IMR-90 (cell line): ENCODE measurements at regions not wholly inside any gene's neighbourhood (a gene's known extent, or its start where the extent isn't known, plus 50 kb on each side); places are given as distances from the start of the nearest gene placed in this dataset.

Source experiments
- ATAC-seq: fragments of 200-7000 bp; cut with Tn5 transposase; 2 replicates; pipeline ENCODE4 v1.9.1; 2020; ENCODE audit warnings: low read depth, mild to moderate bottlenecking, moderate library complexity
- BruUV-seq: library from RNA; stranded (reverse); fragments of 400-500 nt; replicated peaks from 2 replicates; lab custom pipeline; 2021; lab: Mats Ljungman, UMichigan
- CTCF ChIA-PET: fragments of 300-600 bp; formaldehyde crosslinking; extraction: SDS; loops from one replicate; lab custom pipeline; 2021; ENCODE audit warnings: antibody characterized with exemption; lab: Yijun Ruan, JAX
- POLR2A ChIA-PET: fragments of 300-600 bp; sonication (Branson Sonifier 250); formaldehyde crosslinking; loops from one replicate; lab custom pipeline; 2022; ENCODE audit warnings: antibody characterized with exemption; ENCODE audit not compliant: unreplicated experiment; lab: Charles Lee
- DNase-seq: peaks from one replicate; pipeline ENCODE4 v3.0.0; 2013
- H2AFZ ChIP-seq: replicated peaks from 2 replicates; pipeline ENCODE3; 2013; ENCODE audit warnings: low read length, mild to moderate bottlenecking; ENCODE audit not compliant: poor library complexity
- H2AK5ac ChIP-seq: 2 replicates; pipeline ENCODE4 v1.6.1; 2013; ENCODE audit warnings: low read depth, low read length, inconsistent platforms
- H2AK9ac ChIP-seq: replicated peaks from 2 replicates; pipeline ENCODE3; 2013; ENCODE audit warnings: mild to moderate bottlenecking, low read depth, low read length, moderate library complexity; ENCODE audit not compliant: poor library complexity
- H2BK120ac ChIP-seq: 2 replicates; pipeline ENCODE4 v1.6.1; 2013; ENCODE audit warnings: low read depth, low read length, inconsistent platforms
- H2BK15ac ChIP-seq: 3 replicates; pipeline ENCODE4 v1.6.1; 2013; ENCODE audit warnings: low read depth, low read length, inconsistent platforms
- H2BK20ac ChIP-seq: 2 replicates; pipeline ENCODE4 v1.6.1; 2013; ENCODE audit warnings: low read depth, mild to moderate bottlenecking, inconsistent platforms, low read length, moderate library complexity
- H2BK5ac ChIP-seq: 2 replicates; pipeline ENCODE4 v1.6.1; 2013; ENCODE audit warnings: mild to moderate bottlenecking, low read depth, low read length, inconsistent platforms; ENCODE audit not compliant: poor library complexity, severe bottlenecking
- H3K14ac ChIP-seq: replicated peaks from 2 replicates; pipeline ENCODE4 v1.6.1; 2013; ENCODE audit warnings: low read depth, low read length, inconsistent platforms
- H3K18ac ChIP-seq: 2 replicates; pipeline ENCODE4 v1.6.1; 2013; ENCODE audit warnings: low read depth, low read length, control low read depth
- H3K23ac ChIP-seq: 2 replicates; pipeline ENCODE4 v1.6.1; 2013; ENCODE audit warnings: low read depth, low read length, inconsistent platforms
- H3K27ac ChIP-seq: 2 replicates; pipeline ENCODE4 v1.5.1; 2013; ENCODE audit warnings: mild to moderate bottlenecking, control low read depth, low read length; ENCODE audit not compliant: insufficient read depth
- H3K27me3 ChIP-seq: 2 replicates; pipeline ENCODE4 v1.6.1; 2013; ENCODE audit warnings: low read length; ENCODE audit not compliant: control insufficient read depth, insufficient read depth
- H3K36me3 ChIP-seq: 2 replicates; pipeline ENCODE4 v1.6.1; 2013; ENCODE audit warnings: low read length, mixed read lengths; ENCODE audit not compliant: control insufficient read depth, insufficient read depth
- H3K4ac ChIP-seq: 2 replicates; pipeline ENCODE4 v1.6.1; 2013; ENCODE audit warnings: low read depth, low read length, inconsistent platforms
- H3K4me1 ChIP-seq: 2 replicates; pipeline ENCODE4 v1.6.1; 2013; ENCODE audit warnings: low read length, mixed read lengths; ENCODE audit not compliant: control insufficient read depth, insufficient read depth
- H3K4me2 ChIP-seq: 2 replicates; pipeline ENCODE4 v1.6.1; 2013; ENCODE audit warnings: low read depth, mild to moderate bottlenecking, control low read depth, low read length, moderate library complexity
- H3K4me3 ChIP-seq: 2 replicates; pipeline ENCODE4 v1.5.1; 2013; ENCODE audit warnings: low read depth, mild to moderate bottlenecking, control low read depth, low read length, moderate library complexity; ENCODE audit not compliant: insufficient read depth
- H3K56ac ChIP-seq: 2 replicates; pipeline ENCODE4 v1.6.1; 2013; ENCODE audit warnings: low read length, inconsistent platforms; ENCODE audit not compliant: insufficient read depth; ENCODE audit errors: extremely low read depth
- H3K79me1 ChIP-seq, 2 experiments: 2 replicates each; pipeline ENCODE4 v1.6.1; 2013; ENCODE audit warnings: low read length in 2 of 2, inconsistent platforms in 1 of 2, low read depth in 1 of 2
- H3K9ac ChIP-seq: 2 replicates; pipeline ENCODE4 v1.6.1; 2013; ENCODE audit warnings: low read depth, low read length, control low read depth
- H3K9me1 ChIP-seq: 2 replicates; pipeline ENCODE4 v1.6.1; 2013; ENCODE audit warnings: low read length, inconsistent platforms; ENCODE audit not compliant: insufficient read depth
- H3K9me3 ChIP-seq: 2 replicates; pipeline ENCODE4 v1.6.1; 2013; ENCODE audit warnings: low read length; ENCODE audit not compliant: control insufficient read depth, insufficient read depth
- H4K20me1 ChIP-seq: 2 replicates; pipeline ENCODE4 v1.6.1; 2013; ENCODE audit warnings: low read length, inconsistent platforms; ENCODE audit not compliant: insufficient read depth
- H4K5ac ChIP-seq: 2 replicates; pipeline ENCODE4 v1.6.1; 2013; ENCODE audit warnings: mild to moderate bottlenecking, low read depth, low read length, control low read depth
- H4K8ac ChIP-seq, 2 experiments: 2 replicates each; pipeline ENCODE4 v1.6.1; 2013; ENCODE audit warnings: low read depth in 2 of 2, low read length in 2 of 2, control low read depth in 1 of 2, inconsistent platforms in 1 of 2
- H4K91ac ChIP-seq: 2 replicates; pipeline ENCODE4 v1.6.1; 2013; ENCODE audit warnings: low read depth, low read length, inconsistent platforms; ENCODE audit not compliant: insufficient read depth
- BHLHE40 ChIP-seq: fragments of 150-350 bp; IDR thresholded peaks from 2 replicates; pipeline ENCODE4 v1.6.1; 2016; ENCODE audit warnings: mild to moderate bottlenecking, low read depth, low read length
- CEBPB ChIP-seq: IDR thresholded peaks from 2 replicates; pipeline ENCODE4 v1.6.1; 2012; ENCODE audit warnings: low read depth, low read length, improper control_type of control experiment
- CHD1 ChIP-seq: IDR thresholded peaks from 2 replicates; pipeline ENCODE4 v1.6.1; 2012; ENCODE audit warnings: low read depth, low read length, improper control_type of control experiment
- CTCF ChIP-seq: conservative IDR thresholded peaks from 2 replicates; pipeline ENCODE4 v1.5.1; 2012; ENCODE audit warnings: mild to moderate bottlenecking, low read depth, low read length, improper control_type of control experiment
- ELK1 ChIP-seq: fragments of 150-350 bp; IDR thresholded peaks from 2 replicates; pipeline ENCODE4 v1.6.1; 2016; ENCODE audit warnings: low read depth, mild to moderate bottlenecking, low read length, moderate library complexity, borderline replicate concordance
- FOS ChIP-seq: fragments of 150-350 bp; IDR thresholded peaks from 2 replicates; pipeline ENCODE4 v1.6.1; 2016; ENCODE audit warnings: low read depth, low read length
- MAFK ChIP-seq: IDR thresholded peaks from 2 replicates; pipeline ENCODE4 v1.6.1; 2012; ENCODE audit warnings: low read depth, low read length, improper control_type of control experiment
- MAZ ChIP-seq: IDR thresholded peaks from 2 replicates; pipeline ENCODE4 v1.6.1; 2012; ENCODE audit warnings: low read depth, mild to moderate bottlenecking, low read length, improper control_type of control experiment, moderate library complexity, borderline replicate concordance
- MXI1 ChIP-seq: IDR thresholded peaks from 2 replicates; pipeline ENCODE4 v1.6.1; 2012; ENCODE audit warnings: low read depth, mild to moderate bottlenecking, low read length, moderate library complexity, borderline replicate concordance
- NFE2L2 ChIP-seq: fragments of 150-350 bp; IDR thresholded peaks from 2 replicates; pipeline ENCODE4 v1.6.1; 2016; ENCODE audit warnings: low read depth, mild to moderate bottlenecking, low read length
- POLR2A ChIP-seq: IDR thresholded peaks from 2 replicates; pipeline ENCODE4 v1.6.1; 2012; ENCODE audit warnings: mild to moderate bottlenecking, low read depth, low read length
- RAD21 ChIP-seq: IDR thresholded peaks from 2 replicates; pipeline ENCODE4 v1.6.1; 2012; ENCODE audit warnings: low read length, improper control_type of control experiment
- RCOR1 ChIP-seq: IDR thresholded peaks from 2 replicates; pipeline ENCODE4 v1.6.1; 2012; ENCODE audit warnings: mild to moderate bottlenecking, low read length, improper control_type of control experiment; ENCODE audit not compliant: insufficient replicate concordance
- RFX5 ChIP-seq: IDR thresholded peaks from 2 replicates; pipeline ENCODE4 v1.8.0; 2012; ENCODE audit warnings: low read depth, mild to moderate bottlenecking, low read length, moderate library complexity
- SMC3 ChIP-seq: fragments of 150-350 bp; IDR thresholded peaks from 2 replicates; pipeline ENCODE4 v1.6.1; 2016; ENCODE audit warnings: low read depth, mild to moderate bottlenecking, antibody characterized with exemption, low read length, moderate library complexity
- USF2 ChIP-seq: fragments of 150-350 bp; IDR thresholded peaks from 2 replicates; pipeline ENCODE4 v1.6.1; 2017; ENCODE audit warnings: mild to moderate bottlenecking, antibody characterized with exemption, low read length, low read depth
- WGBS, 2 experiments: methylation state at CpG; one replicate each; pipeline versions ENCODE4 v1.1.5 to v1.1.7; 2013; ENCODE audit warnings: missing lambda C conversion rate in 2 of 2; ENCODE audit not compliant: insufficient read length in 1 of 2; ENCODE audit errors: extremely low coverage in 2 of 2; 5-methylcytosine and 5-hydroxymethylcytosine counted together
- dilution Hi-C: fragments of 300-500 bp; cut with HindIII; formaldehyde crosslinking; loops from one replicate; pipeline ENCODE4 v1.14.3; 2018; ENCODE audit warnings: low sequenced_read_pairs; ENCODE audit not compliant: unreplicated experiment
- in situ Hi-C: fragments of 300-500 bp; cut with MboI; formaldehyde crosslinking; loops from 3 replicates; pipeline ENCODE4 v1.14.3; 2019; ENCODE audit warnings: low sequenced_read_pairs, inconsistent platforms, mixed read lengths
- intact Hi-C: fragments of 100-400 bp; cut with micrococcal nuclease; formaldehyde crosslinking; loops from 2 replicates; pipeline ENCODE4 v1.10.0; 2022

GRCh38 chr2:101587251-101587650 is 110.3 kb upstream of the MAP4K4 start:
- intact Hi-C loops, result no loop called here
- no peak overlapping the region for H4K91ac ChIP-seq
- H3K36me3 ChIP-seq, result no peaks in the 10 kb centered on the region
- no peak overlapping the region for H4K5ac ChIP-seq
- H2AFZ ChIP-seq, result no peak overlapping the region
- no peaks in the 10 kb centered on the region; the same call in 1 of the 2 replicates for H3K27me3 ChIP-seq
- no peak overlapping the region for H3K4me3 ChIP-seq
- no peaks in the 10 kb centered on the region for H4K20me1 ChIP-seq
- H3K4me2 ChIP-seq, result no peak overlapping the region
- ChIA-PET CTCF (no interaction called here), POLR2A (no interaction called here)
- H3K14ac ChIP-seq, result no peak overlapping the region
- no TSS peak for BruUV-seq
- H3K9me3 ChIP-seq, result peaks cover 10% of the 10 kb centered on the region
- TF ChIP-seq CEBPB (no peak), FOS (no peak), RFX5 (no peak), CTCF (no peak), MXI1 (no peak), ELK1 (no peak), BHLHE40 (no peak), SMC3 (no peak), RCOR1 (no peak), NFE2L2 (no peak), USF2 (no peak), CHD1 (no peak), POLR2A (no peak), MAFK (no peak), RAD21 (no peak), MAZ (no peak)
- H2AK5ac ChIP-seq, result no peak overlapping the region
- no peaks in the 10 kb centered on the region for H3K4me1 ChIP-seq
- no CpG with 5 or more reads among the region's 3 CpGs for WGBS, 2 experiments
- dilution Hi-C loops, result no loop called here
- H3K79me1 ChIP-seq, result no peaks in the 10 kb centered on the region
- no peak overlapping the region for H2BK120ac ChIP-seq
- in situ Hi-C loops, result no loop called here
- DNase-seq (no peak), ATAC-seq (no peak)
- H3K9ac ChIP-seq, result no peak overlapping the region
- no peak overlapping the region for H3K23ac ChIP-seq
- H3K18ac ChIP-seq, result no peak overlapping the region
- no peak overlapping the region for H3K4ac ChIP-seq
- H3K56ac ChIP-seq, result no peak overlapping the region
- H2BK5ac ChIP-seq, result no peak overlapping the region
- no peak overlapping the region for H2AK9ac ChIP-seq
- no peak overlapping the region for H2BK15ac ChIP-seq
- H2BK20ac ChIP-seq, result no peak overlapping the region
- H3K27ac ChIP-seq, result no peak overlapping the region
- H3K9me1 ChIP-seq, result no peaks in the 10 kb centered on the region
- no peak overlapping the region for H4K8ac ChIP-seq
